Amygdala (tissue), 56 donors: ENCODE measurements at regions not wholly inside any gene's neighbourhood (a gene's known extent, or its start where the extent isn't known, plus 50 kb on each side); places are given as distances from the start of the nearest gene placed in this dataset.
A peak's percentile ranks its signal among the peaks of the same experiment; 100 is the strongest.

Experiments used
- DNase-seq, 56 donors: peaks; one replicate each; lab custom pipeline; 2025; lab: John Stamatoyannopoulos, UW

- DNase-seq = no peak
Observed at GRCh38 chr2:220297093-220297492, 669.7 kb downstream of the SLC4A3 start.

- DNase-seq = no peak
Observed at GRCh38 chr2:220300806-220301205, 673.4 kb downstream of the SLC4A3 start.

DNA sequence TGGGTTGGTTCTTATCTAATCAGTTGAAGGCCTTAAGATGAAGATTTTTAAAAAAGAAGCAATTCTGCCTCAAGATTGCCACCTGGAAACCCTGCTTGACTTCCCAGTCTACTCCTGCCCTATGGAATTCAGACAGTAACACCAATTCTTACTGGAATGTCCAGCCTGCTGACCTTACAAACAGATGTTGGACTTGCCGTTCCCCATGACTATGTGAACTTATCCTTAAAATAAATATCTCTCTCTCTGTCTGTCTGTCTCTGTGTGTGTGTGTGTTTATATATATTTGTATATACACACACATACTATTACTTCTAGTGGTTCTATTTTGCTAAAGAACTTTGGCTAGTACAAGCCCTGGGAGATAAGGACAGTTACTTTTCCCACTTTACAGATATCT is 675.3 kb downstream of the SLC4A3 start:
- no peak for DNase-seq

- no peak for DNase-seq
Observed at GRCh38 chr2:220309215-220309614, 681.8 kb downstream of the SLC4A3 start.

- DNase-seq = no peak
Observed at GRCh38 chr2:220310451-220310861, 683.0 kb downstream of the SLC4A3 start.

DNA sequence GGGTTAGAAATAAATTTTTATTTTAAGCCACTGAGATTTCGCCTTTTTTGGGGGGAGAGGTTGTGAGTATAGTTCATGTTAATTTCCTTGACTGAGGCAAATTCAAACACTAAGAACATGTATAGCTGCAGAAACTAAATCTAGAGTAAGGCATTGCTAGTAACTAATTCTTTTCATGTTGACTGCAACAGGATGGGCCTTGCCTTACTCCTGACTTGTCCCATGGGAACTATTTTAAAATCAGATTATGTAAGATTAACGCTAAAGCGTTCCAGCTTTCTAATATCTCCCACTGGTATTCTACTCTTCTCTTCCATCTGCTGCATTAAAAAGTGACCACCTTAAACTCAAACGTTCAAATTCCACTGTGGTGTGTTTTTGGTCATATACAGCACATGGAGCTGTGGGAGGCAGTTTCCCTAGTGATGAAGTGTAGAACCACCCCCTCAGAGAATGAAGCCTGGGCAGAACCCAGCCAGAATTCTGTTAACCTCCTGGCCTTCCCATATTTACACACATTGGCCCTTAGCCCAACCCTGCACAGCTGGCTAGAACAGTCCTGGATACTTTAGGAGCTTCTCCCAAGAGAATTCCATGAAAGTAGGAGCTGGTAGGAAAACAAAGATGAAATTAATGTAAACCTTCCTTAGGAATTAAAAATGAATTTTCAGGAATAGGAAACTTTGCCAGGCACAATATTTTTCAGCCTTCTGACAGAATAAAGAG is 687.8 kb downstream of the SLC4A3 start:
- no peak for DNase-seq

- DNase-seq = no peak
Observed at GRCh38 chr2:220318037-220318436, 690.6 kb downstream of the SLC4A3 start.

DNA sequence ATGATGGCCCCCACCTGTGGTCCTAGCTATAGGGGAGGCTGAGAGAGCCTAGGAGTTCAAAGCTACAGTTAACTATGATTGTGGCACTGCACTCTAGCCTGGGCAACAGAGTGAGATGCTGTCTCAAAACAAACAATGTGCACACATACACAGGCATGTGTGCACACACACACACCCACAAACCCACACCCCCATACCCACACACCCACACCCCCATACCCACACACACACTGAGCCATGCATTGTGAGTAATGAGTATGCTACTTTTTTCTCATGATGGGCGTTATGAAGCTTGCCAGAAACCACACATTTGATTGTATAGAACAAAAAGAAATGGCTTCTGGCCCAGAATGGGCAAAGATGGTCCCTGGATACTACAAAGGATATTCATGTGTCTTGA is 691.1 kb downstream of the SLC4A3 start:
- no peak for DNase-seq

GRCh38 chr2:220320326-220320725 is 692.9 kb downstream of the SLC4A3 start:
- DNase-seq = no peak

- DNase-seq = no peak
Observed at GRCh38 chr2:220332886-220333285, 705.5 kb downstream of the SLC4A3 start.

DNA sequence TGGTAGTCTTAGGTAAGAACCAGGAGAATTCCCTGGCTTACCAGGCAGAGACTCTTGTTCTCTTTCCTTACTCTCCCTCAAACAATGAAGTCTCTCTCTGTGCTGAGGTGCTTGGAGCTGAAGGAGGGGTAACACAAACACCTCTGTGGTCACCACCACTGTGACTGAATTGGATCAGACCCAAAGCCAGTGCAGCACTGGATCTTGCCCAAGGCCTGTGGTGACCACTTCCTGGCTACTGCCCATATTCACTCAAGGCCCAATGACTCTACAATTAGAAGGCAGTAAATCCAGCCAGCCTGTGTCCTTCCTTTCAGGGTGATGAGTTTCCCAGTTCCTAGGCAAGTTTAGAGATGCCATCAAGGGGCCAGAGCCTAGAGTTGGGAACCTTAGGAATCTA is 706.8 kb downstream of the SLC4A3 start:
- no peak for DNase-seq

- DNase-seq = peak in 8 of 56 donors; percentile 1 to 45 (median 10)
Observed at GRCh38 chr2:220334871-220335590, 707.6 kb downstream of the SLC4A3 start.

DNA sequence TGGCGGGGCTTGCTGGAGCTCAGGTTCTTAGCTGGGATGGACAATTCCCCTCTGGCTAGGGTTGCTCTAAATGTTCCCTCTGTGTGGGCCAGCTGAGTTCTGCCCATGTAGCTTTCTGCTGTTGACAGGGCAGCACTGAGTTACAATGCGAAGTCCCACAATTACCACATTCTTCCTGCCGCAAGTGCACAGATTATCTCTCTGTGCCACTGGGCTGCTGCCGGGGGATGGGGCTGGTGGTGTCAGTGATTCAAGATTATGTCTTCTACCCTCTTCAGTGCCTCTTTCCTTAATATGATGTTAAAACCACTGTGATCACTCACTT is 708.1 kb downstream of the SLC4A3 start:
- DNase-seq = peak in 7 of 56 donors; percentile 1 to 45 (median 19)

DNA sequence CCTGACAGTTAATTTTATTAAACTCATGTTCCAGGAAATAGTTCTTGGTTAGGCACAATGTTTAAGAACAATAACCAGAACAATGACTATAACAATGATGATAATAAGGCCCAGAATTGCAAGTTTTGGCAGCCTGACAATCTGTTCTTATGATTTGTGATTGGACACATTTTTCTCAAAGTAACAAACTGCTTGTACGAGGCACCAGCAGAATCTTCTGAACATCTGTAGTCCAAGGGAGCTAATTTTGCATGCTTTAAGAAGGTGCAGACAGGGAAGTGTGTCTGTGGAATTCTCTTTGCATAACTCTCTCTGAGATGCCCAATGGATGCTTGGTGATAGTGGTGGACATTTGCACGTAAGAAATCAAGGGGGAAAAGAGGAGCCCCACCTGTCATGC is 709.3 kb downstream of the SLC4A3 start:
- DNase-seq = no peak

- no peak for DNase-seq
Observed at GRCh38 chr2:220337611-220338440, 710.4 kb downstream of the SLC4A3 start.

DNA sequence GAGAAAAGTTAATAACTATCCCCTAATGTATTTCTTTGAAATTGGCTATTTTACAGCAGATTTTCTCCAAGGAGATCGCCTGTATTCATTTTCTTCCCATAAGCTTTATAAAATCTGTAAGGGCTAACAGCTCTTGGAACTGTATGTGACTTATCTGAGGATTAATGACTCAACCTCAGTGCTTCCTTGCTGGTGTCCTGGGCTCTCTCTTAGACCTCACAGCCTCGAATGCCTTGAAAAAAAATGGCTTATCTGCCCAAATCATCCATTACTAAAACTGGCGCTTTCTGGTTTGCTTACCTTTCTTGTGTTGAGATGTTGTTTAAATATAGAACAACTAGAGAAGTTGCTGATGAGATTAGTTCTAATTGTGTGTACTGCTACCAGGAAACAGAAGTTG is 713.6 kb downstream of the SLC4A3 start:
- no peak for DNase-seq

- DNase-seq = no peak
Observed at GRCh38 chr2:220346919-220347318, 719.5 kb downstream of the SLC4A3 start.

DNA sequence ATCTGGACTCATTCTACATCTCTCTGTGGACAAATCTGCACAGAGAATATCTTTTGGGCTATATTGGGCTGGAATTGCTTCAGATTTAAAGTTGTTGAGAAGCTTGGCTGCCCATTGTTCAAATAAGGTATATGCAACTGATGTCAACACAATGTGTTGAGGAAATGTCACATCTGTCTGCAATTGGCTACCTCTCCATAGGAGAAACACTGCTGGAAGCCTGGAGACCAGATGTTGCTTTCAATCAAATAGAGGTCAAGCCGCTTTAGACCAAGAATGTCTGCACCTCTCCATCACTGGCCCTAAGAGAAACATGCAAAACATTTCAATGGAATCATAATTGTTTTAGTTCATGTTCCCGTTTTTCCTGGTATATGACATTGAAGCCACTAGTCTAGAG is 720.2 kb downstream of the SLC4A3 start:
- no peak for DNase-seq

GRCh38 chr2:220348206-220348605 is 720.8 kb downstream of the SLC4A3 start:
- DNase-seq = no peak

DNA sequence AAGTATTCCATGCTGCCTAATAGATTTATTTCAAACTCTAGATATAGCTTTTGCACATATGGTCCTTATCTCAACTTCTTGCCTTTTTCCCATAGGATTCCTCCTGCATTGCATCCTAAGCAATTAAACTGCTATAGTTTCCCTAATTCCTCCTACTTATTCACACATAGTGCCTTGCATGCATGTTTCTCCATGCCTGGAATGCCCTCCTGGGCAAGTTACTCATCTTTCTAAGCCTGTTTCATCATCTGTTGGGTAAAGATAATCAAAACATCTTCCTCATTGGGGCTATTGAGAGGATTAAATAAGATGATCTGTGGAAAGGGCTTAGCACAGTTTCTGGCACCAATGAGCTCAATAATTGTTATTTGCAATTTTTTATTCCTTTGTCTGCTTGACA is 726.5 kb downstream of the SLC4A3 start:
- no peak for DNase-seq

GRCh38 chr2:220356076-220356475 is 728.6 kb downstream of the SLC4A3 start:
- peak in 1 of 56 donors; percentile 10 for DNase-seq
